K562 (cell line): ENCODE measurements at regions not wholly inside any gene's neighbourhood (a gene's known extent, or its start where the extent isn't known, plus 50 kb on each side); places are given as distances from the start of the nearest gene placed in this dataset.

Experiments used
- ATAC-seq: fragments of 200-7000 bp; cut with Tn5 transposase; 3 replicates; pipeline ENCODE4 v1.9.1; 2020; ENCODE audit warnings: moderate library complexity
- BruUV-seq: library from RNA; stranded (reverse); fragments of 400-500 nt; replicated peaks from 2 replicates; lab custom pipeline; 2021; lab: Mats Ljungman, UMichigan
- CTCF ChIA-PET: fragments of 300-600 bp; formaldehyde crosslinking; extraction: SDS; loops from one replicate; lab custom pipeline; 2021; ENCODE audit warnings: low intra/inter-chr PET ratio; lab: Yijun Ruan, JAX
- POLR2A ChIA-PET: fragments of 300-600, 350-650 bp; sonication (Branson Sonifier 250); formaldehyde crosslinking; extraction: SDS; loops from one replicate; lab custom pipeline; 2021; ENCODE audit warnings: antibody characterized with exemption, inconsistent platforms; lab: Yijun Ruan, JAX
- DNase-seq, 4 experiments: peaks; one replicate each; pipeline versions ENCODE4 v3.0.0 to v3.0.0-alpha.2; 2011 to 2018; ENCODE audit warnings: low spot score in 3 of 4, mixed read lengths in 3 of 4; ENCODE audit errors: extremely low read depth in 1 of 4
- FAIRE-seq: peaks from 2 replicates; lab custom pipeline; 2011; peaks lifted over from hg19 to GRCh38; lab: Jason Lieb, UNC
- H2AFZ ChIP-seq: 2 replicates; pipeline ENCODE4 v1.6.0; 2011; ENCODE audit warnings: low read depth, low read length, control low read depth, inconsistent platforms
- H3K27ac ChIP-seq: fragments of 200-600 bp; 3 replicates; pipeline ENCODE4 v1.8.0; 2011; ENCODE audit warnings: low read depth, mild to moderate bottlenecking, control low read depth, inconsistent platforms, low read length, moderate library complexity, mixed read lengths; ENCODE audit errors: extremely low read depth
- H3K27me3 ChIP-seq, 2 experiments: fragments of 300-600 bp in 1 of 2; 2 replicates in 1 of 2; 3 replicates in 1 of 2; pipeline versions ENCODE4 v1.6.0 to v1.8.0; 2011; ENCODE audit warnings: inconsistent platforms in 2 of 2, low read length in 2 of 2, mild to moderate bottlenecking in 1 of 2, mixed read lengths in 1 of 2, moderate library complexity in 1 of 2; ENCODE audit not compliant: control insufficient read depth in 2 of 2, insufficient read depth in 2 of 2
- H3K36me3 ChIP-seq: fragments of 300-600 bp; 3 replicates; pipeline ENCODE4 v1.8.0; 2011; ENCODE audit warnings: mild to moderate bottlenecking, low read length, inconsistent platforms; ENCODE audit not compliant: control insufficient read depth, insufficient read depth
- H3K4me1 ChIP-seq, 2 experiments: fragments of 200-600 bp in 1 of 2; replicated peaks in 1 of 2; 2 replicates in 1 of 2; 3 replicates in 1 of 2; pipeline versions ENCODE4 v1.5.1 to v1.8.0; 2011; ENCODE audit warnings: inconsistent platforms in 2 of 2, low read length in 2 of 2, mild to moderate bottlenecking in 1 of 2, mixed read lengths in 1 of 2, moderate library complexity in 1 of 2; ENCODE audit not compliant: control insufficient read depth in 2 of 2, insufficient read depth in 2 of 2
- H3K4me2 ChIP-seq: 2 replicates; pipeline ENCODE4 v1.6.1; 2011; ENCODE audit warnings: low read length, control low read depth, inconsistent platforms, mixed read lengths; ENCODE audit not compliant: insufficient read depth
- H3K4me3 ChIP-seq: fragments of 200-600 bp; sonication (generic), shearing (Covaris generic); 2 replicates; pipeline ENCODE4 v1.5.1; 2016; ENCODE audit warnings: control low read depth, inconsistent platforms
- H3K79me2 ChIP-seq: fragments of 200-600 bp; 3 replicates; pipeline ENCODE4 v1.8.0; 2011; ENCODE audit warnings: low read length, inconsistent platforms; ENCODE audit not compliant: control insufficient read depth, insufficient read depth
- H3K9ac ChIP-seq, 2 experiments: 2 replicates each; pipeline versions ENCODE4 v1.6.0 to v1.6.1; 2011; ENCODE audit warnings: low read depth in 2 of 2, low read length in 2 of 2, control low read depth in 1 of 2, inconsistent platforms in 1 of 2, mild to moderate bottlenecking in 1 of 2, mixed read lengths in 1 of 2; ENCODE audit not compliant: insufficient read depth in 1 of 2
- H3K9me1 ChIP-seq: one replicate; pipeline ENCODE4 v1.6.0; 2011; ENCODE audit warnings: inconsistent platforms, mild to moderate bottlenecking, low read length, moderate library complexity; ENCODE audit not compliant: control insufficient read depth, insufficient read depth
- H3K9me3 ChIP-seq: replicated peaks from 2 replicates; pipeline ENCODE4 v1.5.1; 2011; ENCODE audit warnings: low read depth, low read length, inconsistent platforms; ENCODE audit not compliant: control insufficient read depth, insufficient read depth
- H4K20me1 ChIP-seq: replicated peaks from 2 replicates; pipeline ENCODE4 v1.6.1; 2011; ENCODE audit warnings: low read length, inconsistent platforms, mixed read lengths; ENCODE audit not compliant: control insufficient read depth, insufficient read depth
- CREB3L1 ChIP-seq: fragments of 450-650 bp; IDR thresholded peaks from 2 replicates; pipeline ENCODE4 v1.6.1; 2014; ENCODE audit warnings: low read depth, mild to moderate bottlenecking, moderate library complexity, borderline replicate concordance
- EHMT2 ChIP-seq: fragments of 450-650 bp; IDR thresholded peaks from 2 replicates; pipeline ENCODE4 v1.6.1; 2018; ENCODE audit warnings: antibody characterized with exemption
- HDGF ChIP-seq: fragments of 450-650 bp; IDR thresholded peaks from 2 replicates; pipeline ENCODE4 v1.6.1; 2016
- HMBOX1 ChIP-seq: sonication (generic); IDR thresholded peaks from 2 replicates; pipeline ENCODE4 v1.6.1; 2016
- MLX ChIP-seq, 2 experiments: fragments of 450-650 bp in 1 of 2; sonication (generic) in 1 of 2; formaldehyde crosslinking; conservative IDR thresholded peaks; 2 replicates each; pipeline versions ENCODE4 v1.4.0 to v1.8.1; 2020 to 2022; ENCODE audit warnings: mild to moderate bottlenecking in 1 of 2, missing genetic modification reagents in 1 of 2
- PBX2 ChIP-seq, 2 experiments: IDR thresholded peaks in 1 of 2; conservative IDR thresholded peaks in 1 of 2; 2 replicates each; pipeline ENCODE4 v1.6.1; 2016; ENCODE audit warnings: low read depth in 2 of 2, mild to moderate bottlenecking in 1 of 2, missing compliant biosample characterization in 1 of 2, missing genetic modification characterization in 1 of 2, moderate library complexity in 1 of 2
- SMAD4 ChIP-seq: fragments of 250-450 bp; sonication (Bioruptor Pico); conservative IDR thresholded peaks from 2 replicates; pipeline ENCODE4 v1.8.0; 2021; ENCODE audit warnings: inconsistent platforms, mild to moderate bottlenecking, moderate library complexity
- TAF1 ChIP-seq: IDR thresholded peaks from 2 replicates; pipeline ENCODE4 v1.6.1; 2011; ENCODE audit warnings: mild to moderate bottlenecking, low read length, moderate library complexity; ENCODE audit not compliant: insufficient read depth, control insufficient read depth, severe bottlenecking; ENCODE audit errors: extremely low read depth
- ZNF184 ChIP-seq: sonication (generic); formaldehyde crosslinking; IDR thresholded peaks from 2 replicates; pipeline ENCODE4 v1.5.0; 2020; ENCODE audit warnings: missing genetic modification reagents
- ZNF561 ChIP-seq: fragments of 450-650 bp; formaldehyde crosslinking; conservative IDR thresholded peaks from 2 replicates; pipeline ENCODE4 v1.4.0; 2020; ENCODE audit warnings: mild to moderate bottlenecking, moderate library complexity
- WGBS: fragments of 100-300 bp; shearing (Covaris generic); methylation state at CpG from one replicate; pipeline ENCODE4 v1.1.6; 2016; ENCODE audit warnings: low coverage, mixed read lengths; ENCODE audit not compliant: insufficient coverage; ENCODE audit errors: missing lambda C conversion rate; 5-methylcytosine and 5-hydroxymethylcytosine counted together
- in situ Hi-C: fragments of 300-500 bp; cut with MboI; formaldehyde crosslinking; loops from 4 replicates; pipeline ENCODE4 v1.15.0; 2018; ENCODE audit warnings: inconsistent platforms, mixed read lengths
- intact Hi-C: fragments of 100-400 bp; cut with micrococcal nuclease; formaldehyde crosslinking; loops from 2 replicates; pipeline ENCODE4 v1.14.2; 2022

GRCh38 chr10:107485019-107485418 is 320.5 kb upstream of the SORCS1 start:
- CTCF ChIA-PET, result no interaction called here
- H3K9me3 ChIP-seq, result no peaks in the 10 kb centered on the region

More at GRCh38 chr10:107485019-107485418, 320.5 kb upstream of the SORCS1 start:
- WGBS, result 0% methylated on average over 2 of the region's 2 CpGs
- H3K4me2 ChIP-seq, result no peak overlapping the region
- DNase-seq (no peak), FAIRE-seq (no peak), ATAC-seq (no peak)
- H3K9ac ChIP-seq, result no peak overlapping the region
- TF ChIP-seq ZNF561 (no peak), SMAD4 (CRISPR knock-in tag) (no peak), PBX2 (CRISPR knock-in tag; IDR thresholded peaks at IDR 0.05; ENCODE audit: low read depth) (no peak), PBX2 (tag; conservative IDR thresholded peaks at IDR 0.05; ENCODE audit: low read depth) (no peak), EHMT2 (no peak), MLX (CRISPR knock-in tag; conservative IDR thresholded peaks at IDR 0.05) (no peak), HMBOX1 (no peak), HDGF (no peak), ZNF184 (no peak), CREB3L1 (no peak), TAF1 (no peak)
- H2AFZ ChIP-seq, result no peak overlapping the region
- no peaks in the 10 kb centered on the region for H3K9me1 ChIP-seq
- in situ Hi-C loops, result no loop called here
- H3K27ac ChIP-seq, result no peak overlapping the region
- POLR2A ChIA-PET, result no interaction called here
- no peak overlapping the region for H3K4me3 ChIP-seq
- no peaks in the 10 kb centered on the region for H4K20me1 ChIP-seq
- BruUV-seq, result no TSS peak
- intact Hi-C loops, result no loop called here
- no peaks in the 10 kb centered on the region for H3K4me1 ChIP-seq
- no peaks in the 10 kb centered on the region for H3K36me3 ChIP-seq
- no peaks in the 10 kb centered on the region for H3K79me2 ChIP-seq
- no peaks in the 10 kb centered on the region for H3K27me3 ChIP-seq
